Uterus (tissue), 2 donors: ENCODE measurements at regions not wholly inside any gene's neighbourhood (a gene's known extent, or its start where the extent isn't known, plus 50 kb on each side); places are given as distances from the start of the nearest gene placed in this dataset.

ENCODE experiments used
- CTCF ChIP-seq, 4 experiments: fragments of 200-600 bp in 2 of 4; fragments of 450-650 bp in 2 of 4; sonication (generic) in 2 of 4; IDR thresholded peaks; one replicate each; pipeline ENCODE4 v1.5.1; 2016 to 2019; ENCODE audit warnings: antibody characterized with exemption in 4 of 4, mild to moderate bottlenecking in 2 of 4, moderate library complexity in 1 of 4
- POLR2A ChIP-seq, 2 donors: fragments of 450-650 bp; IDR thresholded peaks; one replicate each; pipeline ENCODE4 v1.6.1; 2016; ENCODE audit warnings: antibody characterized with exemption in 2 of 2, mild to moderate bottlenecking in 1 of 2, moderate library complexity in 1 of 2

DNA sequence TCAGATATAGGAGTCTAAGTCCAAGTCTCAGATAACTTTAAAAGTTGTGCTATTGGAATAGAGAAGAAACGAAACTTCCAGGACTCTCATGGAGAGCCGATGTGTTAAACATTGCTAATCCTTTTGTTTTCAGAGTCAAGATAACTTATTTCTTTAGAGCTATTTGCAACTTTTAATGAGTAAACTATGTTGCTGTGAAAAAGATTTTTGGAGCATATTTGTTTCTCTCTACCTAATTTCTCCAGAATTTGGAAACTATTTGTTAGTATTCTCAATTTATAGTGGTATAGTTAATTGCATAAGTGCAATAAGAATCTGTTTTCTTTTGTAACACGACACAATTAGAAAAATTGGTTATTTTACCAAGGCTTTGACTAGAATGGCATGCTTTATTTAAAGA lies 588.9 kb downstream of the NTRK3 start:
- TF ChIP-seq POLR2A (IDR thresholded peaks at IDR 0.05) (no peak), CTCF (IDR thresholded peaks at IDR 0.05) (no peak)
